Mucosa of rectum (tissue), 2 donors: ENCODE measurements at regions not wholly inside any gene's neighbourhood (a gene's known extent, or its start where the extent isn't known, plus 50 kb on each side); places are given as distances from the start of the nearest gene placed in this dataset.

ENCODE experiments used
- H3K27ac ChIP-seq, 2 donors: one replicate each; pipeline ENCODE4 v1.7.0; 2013; ENCODE audit warnings: inconsistent platforms in 2 of 2, low read depth in 2 of 2, low read length in 2 of 2
- H3K27me3 ChIP-seq, 2 donors: one replicate each; pipeline ENCODE4 v1.7.0; 2013; ENCODE audit warnings: low read length in 2 of 2; ENCODE audit not compliant: control insufficient read depth in 2 of 2, insufficient read depth in 2 of 2
- H3K36me3 ChIP-seq, 2 donors: one replicate each; pipeline ENCODE4 v1.7.0; 2013; ENCODE audit warnings: low read length in 2 of 2; ENCODE audit not compliant: control insufficient read depth in 2 of 2, insufficient read depth in 2 of 2
- H3K4me1 ChIP-seq, 2 donors: one replicate each; pipeline ENCODE4 v1.7.0; 2013; ENCODE audit warnings: low read length in 2 of 2, mild to moderate bottlenecking in 1 of 2; ENCODE audit not compliant: control insufficient read depth in 2 of 2, insufficient read depth in 2 of 2
- H3K4me3 ChIP-seq, 2 donors: one replicate each; pipeline ENCODE4 v1.7.0; 2013; ENCODE audit warnings: low read length in 2 of 2
- H3K9ac ChIP-seq, 2 donors: one replicate each; pipeline ENCODE4 v1.7.0; 2013; ENCODE audit warnings: low read length in 2 of 2, low read depth in 1 of 2, mild to moderate bottlenecking in 1 of 2
- H3K9me3 ChIP-seq, 2 donors: one replicate each; pipeline ENCODE4 v1.7.0; 2013; ENCODE audit warnings: low read length in 2 of 2; ENCODE audit not compliant: control insufficient read depth in 2 of 2
- donor health status: healthy.
- donor health status: Normal muscosa, but diverticular disease.

DNA sequence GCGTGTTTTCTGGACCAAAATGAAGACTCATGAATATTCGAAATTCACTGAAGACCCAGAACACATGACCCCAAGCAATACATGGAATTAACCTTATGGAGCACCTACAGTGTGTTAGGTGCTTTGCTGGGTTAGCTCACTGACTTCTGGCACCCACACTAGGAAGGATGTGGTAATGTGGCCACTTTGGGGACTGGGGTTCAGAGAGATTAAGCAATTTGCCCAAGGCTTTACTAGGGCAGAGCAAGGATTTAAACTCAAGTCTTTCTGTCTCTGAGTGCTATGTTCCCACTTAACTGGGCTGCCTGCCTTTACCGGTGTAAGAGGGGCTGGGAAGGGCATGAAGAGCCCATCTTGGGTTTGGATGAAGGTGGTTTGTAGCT, 162.0 kb upstream of the ATP6AP2 start:
- H3K36me3 ChIP-seq, result no peaks in the 10 kb centered on the region
- peaks cover 0 to 5% of the 10 kb centered on the region in 2 donors for H3K27me3 ChIP-seq

DNA sequence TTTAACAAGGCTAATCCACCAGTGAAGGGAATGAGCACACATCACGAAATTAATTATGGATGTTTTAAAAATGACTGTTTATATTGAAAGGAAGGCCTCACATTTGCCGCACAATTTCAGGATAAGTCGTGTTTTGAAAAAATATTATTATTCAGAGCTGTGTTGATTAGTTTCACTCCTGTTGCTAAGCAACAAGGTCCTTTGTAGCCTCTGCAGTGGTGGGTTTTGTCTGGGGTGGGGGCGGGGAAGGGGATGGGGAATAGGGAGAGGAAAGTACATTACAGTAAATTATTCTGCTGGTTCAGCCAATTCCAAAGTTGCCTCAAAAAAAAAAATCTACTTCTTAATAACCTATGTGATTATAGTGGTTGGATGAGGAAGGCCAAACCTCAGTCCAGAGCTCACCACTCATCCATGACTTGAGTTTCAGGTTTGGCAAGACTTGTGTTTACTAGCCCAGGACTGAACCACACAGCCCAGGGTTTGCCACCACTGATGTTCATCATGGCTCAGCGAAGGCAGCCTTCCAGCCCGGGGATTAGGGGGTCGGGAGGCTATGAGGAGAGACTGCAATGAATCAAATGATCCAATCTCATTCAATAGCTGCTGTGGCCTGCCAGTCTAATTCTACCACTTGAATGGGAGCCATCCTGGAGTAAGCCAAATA, 162.5 kb upstream of the ATP6AP2 start:
- no peak overlapping the region for H3K9ac ChIP-seq
- H3K4me3 ChIP-seq, result no peak overlapping the region
- no peak overlapping the region for H3K27ac ChIP-seq
- H3K27me3 ChIP-seq, result peaks cover 0 to 5% of the 10 kb centered on the region in 2 donors
- no peaks in the 10 kb centered on the region for H3K36me3 ChIP-seq
- no peaks in the 10 kb centered on the region for H3K4me1 ChIP-seq
- H3K9me3 ChIP-seq, result peaks cover 0 to 4% of the 10 kb centered on the region in 2 donors

More for the DNA sequence above, 162.0 kb upstream of the ATP6AP2 start:
- H3K9ac ChIP-seq, result no peak overlapping the region
- H3K27ac ChIP-seq, result no peak overlapping the region
- no peaks in the 10 kb centered on the region for H3K4me1 ChIP-seq
- peaks cover 0 to 4% of the 10 kb centered on the region in 2 donors for H3K9me3 ChIP-seq
- no peak overlapping the region for H3K4me3 ChIP-seq

DNA sequence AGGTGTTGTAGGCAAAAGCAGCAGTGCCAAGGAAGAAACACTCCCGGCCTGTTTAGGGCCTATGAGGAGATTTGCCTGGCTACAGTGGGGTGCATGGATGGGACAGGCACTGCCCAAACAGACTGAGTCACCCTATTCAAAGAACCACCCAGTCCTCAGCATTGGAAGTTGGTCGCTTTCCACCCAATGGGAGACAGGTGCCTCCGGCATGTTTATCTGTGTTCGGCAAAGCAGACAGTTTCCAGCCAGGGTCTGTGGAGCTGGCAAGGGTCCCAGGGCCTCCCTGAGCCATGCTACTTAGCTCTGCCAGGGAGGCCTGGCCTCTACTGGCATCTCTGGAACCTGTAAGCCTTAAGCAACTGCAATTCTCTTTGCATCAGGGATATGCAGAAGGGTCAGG, 165.1 kb upstream of the ATP6AP2 start:
- H3K9ac ChIP-seq, result no peak overlapping the region
- no peak overlapping the region for H3K27ac ChIP-seq
- no peaks in the 10 kb centered on the region for H3K9me3 ChIP-seq
- no peaks in the 10 kb centered on the region for H3K36me3 ChIP-seq
- H3K27me3 ChIP-seq, result peaks cover 0 to 5% of the 10 kb centered on the region in 2 donors
- no peak overlapping the region for H3K4me3 ChIP-seq
- no peaks in the 10 kb centered on the region for H3K4me1 ChIP-seq

DNA sequence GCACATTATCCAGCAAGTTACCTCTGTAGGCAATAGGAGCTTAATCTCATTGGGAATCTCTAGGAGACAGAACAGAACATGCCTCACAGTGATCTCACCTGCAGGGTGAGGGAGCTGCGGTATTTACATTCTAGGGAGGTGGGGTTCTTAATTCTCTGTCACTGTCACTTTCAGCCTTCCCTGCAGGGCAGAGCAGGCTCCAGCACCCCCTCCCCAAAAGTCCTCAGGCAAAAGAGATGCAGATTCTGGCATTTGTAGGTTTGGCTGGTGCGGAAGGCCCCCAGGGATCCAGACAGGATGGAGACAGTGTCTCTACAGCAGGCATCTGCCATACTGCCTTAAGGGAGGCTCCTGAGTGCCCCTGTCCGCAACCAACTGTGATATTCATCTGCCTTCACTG, 166.4 kb upstream of the ATP6AP2 start:
- no peaks in the 10 kb centered on the region for H3K4me1 ChIP-seq
- H3K27ac ChIP-seq, result no peak overlapping the region
- H3K9me3 ChIP-seq, result no peaks in the 10 kb centered on the region
- H3K4me3 ChIP-seq, result no peak overlapping the region
- no peaks in the 10 kb centered on the region for H3K36me3 ChIP-seq
- H3K27me3 ChIP-seq, result peaks cover 0 to 5% of the 10 kb centered on the region in 2 donors
- H3K9ac ChIP-seq, result no peak overlapping the region

DNA sequence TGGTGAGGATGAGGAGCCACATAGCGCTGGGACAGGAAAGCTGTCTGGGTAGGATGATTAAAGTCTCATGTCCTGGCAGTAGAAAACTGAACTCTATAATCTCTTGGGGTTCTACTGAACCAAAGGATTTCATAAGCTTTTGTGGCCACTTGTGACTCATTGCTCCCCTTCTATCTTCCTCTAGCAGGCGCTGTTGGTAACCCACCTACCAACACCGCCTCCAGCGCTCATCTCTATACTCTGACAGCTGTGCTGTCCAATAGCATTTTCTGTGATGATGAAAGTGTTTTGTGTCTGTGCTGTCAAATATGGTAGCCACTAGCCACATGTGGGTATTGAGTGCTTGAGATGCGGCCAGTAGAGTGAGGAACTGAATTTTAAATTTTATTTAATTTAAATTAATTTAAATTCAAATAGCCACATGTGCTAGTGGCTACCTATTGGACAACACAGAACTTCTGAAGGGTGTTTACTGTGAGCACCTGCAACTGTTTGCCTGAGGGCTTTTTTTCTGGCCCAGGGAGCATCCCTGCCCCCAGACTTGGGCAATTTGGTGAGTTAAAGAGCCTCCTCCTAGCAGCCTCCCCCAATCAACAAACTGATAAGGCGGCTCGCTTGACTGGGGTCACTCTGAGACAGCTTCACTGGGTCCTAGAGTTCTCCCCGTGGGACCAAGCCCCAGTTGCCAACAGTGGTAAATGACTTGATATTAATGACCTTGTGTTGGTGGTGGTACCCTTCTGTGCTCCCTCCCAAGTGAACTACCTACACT, 169.2 kb upstream of the ATP6AP2 start:
- H3K27ac ChIP-seq, result no peak overlapping the region
- H3K9ac ChIP-seq, result no peak overlapping the region
- no peak overlapping the region for H3K4me3 ChIP-seq
- peaks cover 0 to 5% of the 10 kb centered on the region in 2 donors for H3K27me3 ChIP-seq
- no peaks in the 10 kb centered on the region for H3K4me1 ChIP-seq
- no peaks in the 10 kb centered on the region for H3K36me3 ChIP-seq
- H3K9me3 ChIP-seq, result no peaks in the 10 kb centered on the region

DNA sequence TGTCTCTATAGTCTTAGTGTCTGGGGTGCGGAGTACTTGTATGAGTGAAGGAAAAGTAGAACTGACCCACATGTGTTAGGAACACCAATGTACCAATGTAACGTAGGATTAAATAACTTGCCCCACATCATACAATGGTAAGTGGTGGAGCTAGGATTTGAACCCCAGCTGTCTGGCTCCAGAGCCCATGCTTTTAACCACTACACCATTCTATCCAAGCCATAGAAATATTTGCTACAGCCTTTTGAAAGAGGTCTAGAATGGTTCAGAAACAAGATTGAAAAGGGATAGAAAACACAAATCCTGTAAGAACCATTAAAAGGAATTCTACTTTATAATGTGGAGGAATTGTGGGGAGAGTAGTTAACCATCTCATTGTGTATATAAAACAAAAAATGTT, 169.9 kb upstream of the ATP6AP2 start:
- no peaks in the 10 kb centered on the region for H3K36me3 ChIP-seq
- H3K27ac ChIP-seq, result no peak overlapping the region
- no peak overlapping the region for H3K9ac ChIP-seq
- H3K4me1 ChIP-seq, result no peaks in the 10 kb centered on the region
- H3K4me3 ChIP-seq, result no peak overlapping the region
- peaks cover 0 to 5% of the 10 kb centered on the region in 2 donors for H3K27me3 ChIP-seq
- H3K9me3 ChIP-seq, result no peaks in the 10 kb centered on the region

DNA sequence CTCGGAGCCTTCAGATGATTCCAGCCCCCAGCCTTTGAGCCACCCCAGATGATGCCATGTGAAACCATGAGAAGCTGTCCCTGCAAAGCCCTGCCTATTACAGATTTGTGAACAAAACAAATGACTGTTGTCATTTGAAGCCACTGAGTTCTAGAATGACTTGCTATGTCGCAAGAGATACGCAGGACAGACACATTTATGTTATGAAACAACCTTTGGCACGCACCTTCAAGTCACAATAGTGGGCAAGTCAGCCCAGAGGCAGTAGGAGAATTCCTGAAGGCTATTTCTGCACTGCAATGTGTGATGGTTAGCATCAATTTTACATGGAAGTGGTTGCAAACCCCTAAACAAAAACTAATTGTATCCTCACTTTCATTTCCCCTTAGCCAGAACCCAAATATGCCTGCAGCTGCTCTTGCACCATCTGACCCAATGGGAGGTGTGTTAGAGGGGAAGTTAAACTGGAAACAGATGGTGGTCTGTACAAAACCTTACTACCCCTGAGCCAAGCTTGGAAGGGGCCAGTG, 174.4 kb upstream of the ATP6AP2 start:
- Histone ChIP-seq H3K36me3 (no peaks in the 10 kb centered on the region), H3K4me3 (no peak overlapping the region), H3K27ac (no peak overlapping the region), H3K4me1 (no peaks in the 10 kb centered on the region), H3K27me3 (peaks cover 0 to 4% of the 10 kb centered on the region in 2 donors), H3K9ac (no peak overlapping the region), H3K9me3 (no peaks in the 10 kb centered on the region)

DNA sequence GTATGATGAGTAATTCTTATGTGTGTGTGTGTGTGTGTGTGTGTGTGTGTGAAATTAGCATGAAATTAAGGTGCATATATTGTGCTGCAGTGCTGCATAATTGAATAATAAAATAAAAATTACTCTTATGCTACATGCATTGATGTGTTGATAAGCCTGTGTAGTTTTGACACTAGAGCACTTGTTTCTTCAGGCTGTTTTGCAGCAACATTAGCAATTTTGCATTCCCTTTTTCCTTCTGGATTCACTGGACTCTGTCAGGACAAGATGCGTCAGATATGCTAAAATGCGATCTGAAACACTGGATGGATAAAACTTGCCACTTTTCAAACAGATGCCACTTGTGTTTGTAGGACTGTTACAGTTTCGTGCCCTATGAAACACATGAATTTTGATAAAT, 175.4 kb upstream of the ATP6AP2 start:
- peaks cover 0 to 4% of the 10 kb centered on the region in 2 donors for H3K27me3 ChIP-seq
- no peaks in the 10 kb centered on the region for H3K4me1 ChIP-seq
- no peak overlapping the region for H3K27ac ChIP-seq
- H3K9ac ChIP-seq, result no peak overlapping the region
- no peaks in the 10 kb centered on the region for H3K36me3 ChIP-seq
- H3K4me3 ChIP-seq, result no peak overlapping the region
- no peaks in the 10 kb centered on the region for H3K9me3 ChIP-seq

DNA sequence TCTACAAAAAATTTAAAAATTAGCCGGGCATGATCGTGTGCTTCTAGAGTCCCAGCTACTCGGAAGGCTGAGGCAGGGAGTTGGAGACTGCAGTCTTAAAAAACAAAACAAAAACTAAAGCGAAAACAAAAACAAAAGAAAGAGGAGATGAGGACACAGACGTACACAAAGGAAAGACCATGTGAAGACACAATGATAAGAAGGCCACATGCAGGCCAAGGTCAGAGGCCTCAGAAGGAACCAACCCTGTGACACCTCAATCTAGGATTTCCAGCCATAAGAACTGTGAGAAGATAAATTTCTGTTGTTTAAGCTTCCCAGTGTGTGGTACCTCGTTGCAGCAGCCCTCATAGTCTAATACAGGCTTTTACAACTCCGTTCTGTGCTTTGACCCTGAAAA, 177.0 kb upstream of the ATP6AP2 start:
- no peaks in the 10 kb centered on the region for H3K36me3 ChIP-seq
- no peaks in the 10 kb centered on the region for H3K9me3 ChIP-seq
- H3K27ac ChIP-seq, result no peak overlapping the region
- H3K9ac ChIP-seq, result no peak overlapping the region
- peaks cover 0 to 4% of the 10 kb centered on the region in 2 donors for H3K27me3 ChIP-seq
- no peaks in the 10 kb centered on the region for H3K4me1 ChIP-seq
- H3K4me3 ChIP-seq, result no peak overlapping the region

DNA sequence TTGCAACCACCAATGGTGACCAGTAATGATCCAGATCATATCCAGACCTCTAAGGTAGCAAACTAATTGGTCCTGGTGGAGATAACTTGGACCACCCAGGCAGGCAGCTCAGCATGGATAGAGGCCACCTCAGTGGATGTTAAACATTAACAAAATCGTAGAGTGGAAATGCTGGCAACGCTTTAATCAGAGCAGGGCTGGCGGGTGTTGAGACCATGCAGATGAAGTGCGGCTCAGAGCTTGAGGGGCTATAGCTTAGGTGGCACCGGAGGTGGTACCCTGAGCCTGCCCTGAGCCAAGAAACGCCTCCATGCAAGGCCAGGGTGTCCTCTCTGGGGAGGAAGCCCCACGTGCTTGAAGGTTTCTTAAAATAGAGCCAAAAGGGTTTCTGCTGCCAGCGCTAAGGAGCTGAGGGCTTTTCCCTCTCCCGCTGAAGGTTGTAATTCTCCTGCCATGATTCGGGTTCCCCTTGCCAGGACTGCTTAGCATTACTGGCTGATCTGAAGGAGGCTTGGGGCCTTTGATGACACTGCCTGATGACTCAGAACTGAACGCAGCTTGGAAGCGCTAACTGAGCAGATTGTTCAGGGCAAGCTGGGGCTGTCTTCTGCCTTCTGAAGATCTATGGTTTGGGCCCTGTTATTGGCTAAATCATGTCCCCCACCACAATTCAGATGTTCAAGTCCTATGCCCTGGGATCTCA, 177.8 kb upstream of the ATP6AP2 start:
- Histone ChIP-seq H3K9me3 (peaks cover 0 to 2% of the 10 kb centered on the region in 2 donors), H3K4me1 (no peaks in the 10 kb centered on the region), H3K36me3 (no peaks in the 10 kb centered on the region), H3K4me3 (no peak overlapping the region), H3K27me3 (peaks cover 0 to 4% of the 10 kb centered on the region in 2 donors), H3K9ac (no peak overlapping the region), H3K27ac (no peak overlapping the region)
